Ishikawa (cell line): ENCODE measurements at regions not wholly inside any gene's neighbourhood (a gene's known extent, or its start where the extent isn't known, plus 50 kb on each side); places are given as distances from the start of the nearest gene placed in this dataset.

Experiments used
- CEBPB ChIP-seq: IDR thresholded peaks from 2 replicates; pipeline ENCODE4 v1.6.1; 2012
- CREB1 ChIP-seq: IDR thresholded peaks from 2 replicates; pipeline ENCODE4 v1.6.1; 2012; ENCODE audit warnings: low read depth
- EGR1 ChIP-seq: IDR thresholded peaks from 2 replicates; pipeline ENCODE4 v1.6.1; 2012
- EP300 ChIP-seq: IDR thresholded peaks from 2 replicates; pipeline ENCODE4 v1.6.1; 2012; ENCODE audit warnings: borderline replicate concordance
- FOXM1 ChIP-seq: IDR thresholded peaks from 2 replicates; pipeline ENCODE4 v1.6.1; 2012; ENCODE audit warnings: low read depth, borderline replicate concordance
- MAX ChIP-seq: IDR thresholded peaks from 2 replicates; pipeline ENCODE4 v1.6.1; 2012
- NFIC ChIP-seq: IDR thresholded peaks from 2 replicates; pipeline ENCODE4 v1.6.1; 2012
- RAD21 ChIP-seq: IDR thresholded peaks from 2 replicates; pipeline ENCODE4 v1.6.1; 2012; ENCODE audit warnings: low read depth
- REST ChIP-seq: IDR thresholded peaks from 2 replicates; pipeline ENCODE4 v1.6.1; 2012; ENCODE audit warnings: low read depth, mild to moderate bottlenecking
- TAF1 ChIP-seq: IDR thresholded peaks from 2 replicates; pipeline ENCODE4 v1.6.1; 2012; ENCODE audit warnings: low read depth, mild to moderate bottlenecking
- TCF12 ChIP-seq: IDR thresholded peaks from 2 replicates; pipeline ENCODE4 v1.6.1; 2012; ENCODE audit warnings: low read depth
- TEAD4 ChIP-seq: IDR thresholded peaks from 2 replicates; pipeline ENCODE4 v1.6.1; 2012
- USF1 ChIP-seq: IDR thresholded peaks from 2 replicates; pipeline ENCODE4 v1.6.1; 2012
- YY1 ChIP-seq: IDR thresholded peaks from 2 replicates; pipeline ENCODE4 v1.6.1; 2012; ENCODE audit warnings: low read depth
- ZBTB7A ChIP-seq: IDR thresholded peaks from 2 replicates; pipeline ENCODE4 v1.6.1; 2012; ENCODE audit warnings: low read depth

- TF ChIP-seq NFIC (no peak), FOXM1 (no peak), CEBPB (no peak)
Measured at GRCh38 chr4:81785338-81785737, 313.6 kb upstream of the RASGEF1B start.

- TF ChIP-seq TCF12 = no peak
- no peak for TF ChIP-seq TEAD4
- TF ChIP-seq EGR1 = no peak
- TF ChIP-seq FOXM1 = no peak
- TF ChIP-seq MAX = no peak
- no peak for TF ChIP-seq YY1
- TF ChIP-seq USF1 = no peak
- no peak for TF ChIP-seq TAF1
- TF ChIP-seq NFIC = no peak
- TF ChIP-seq EP300 = no peak
- TF ChIP-seq REST = no peak
- TF ChIP-seq RAD21 = no peak
- no peak for TF ChIP-seq CEBPB
- no peak for TF ChIP-seq CREB1
- no peak for TF ChIP-seq ZBTB7A
Measured at GRCh38 chr4:81783558-81783957, 311.9 kb upstream of the RASGEF1B start.

GRCh38 chr4:81781799-81782198 is 310.1 kb upstream of the RASGEF1B start:
- TF ChIP-seq RAD21 (no peak), REST (no peak), EP300 (no peak), TEAD4 (no peak), NFIC (no peak), ZBTB7A (no peak), EGR1 (no peak), TCF12 (no peak), FOXM1 (no peak), MAX (no peak)

- TF ChIP-seq NFIC = no peak
- no peak for TF ChIP-seq CEBPB
- no peak for TF ChIP-seq CREB1
- TF ChIP-seq EP300 = no peak
- no peak for TF ChIP-seq TEAD4
- TF ChIP-seq ZBTB7A = no peak
- no peak for TF ChIP-seq MAX
- TF ChIP-seq USF1 = no peak
- no peak for TF ChIP-seq TCF12
- TF ChIP-seq YY1 = no peak
- no peak for TF ChIP-seq REST
- TF ChIP-seq TAF1 = no peak
- no peak for TF ChIP-seq FOXM1
- no peak for TF ChIP-seq RAD21
- TF ChIP-seq EGR1 = no peak
Measured at GRCh38 chr4:81776794-81777193, 305.1 kb upstream of the RASGEF1B start.

- TF ChIP-seq MAX = no peak
- no peak for TF ChIP-seq TEAD4
- no peak for TF ChIP-seq EGR1
- TF ChIP-seq TCF12 = no peak
- TF ChIP-seq REST = no peak
- TF ChIP-seq EP300 = no peak
- TF ChIP-seq YY1 = no peak
- no peak for TF ChIP-seq USF1
- no peak for TF ChIP-seq RAD21
- TF ChIP-seq NFIC = no peak
- TF ChIP-seq ZBTB7A = no peak
Measured at GRCh38 chr4:81773557-81773956, 301.9 kb upstream of the RASGEF1B start.
